GM18505 (cell line): ENCODE measurements at regions not wholly inside any gene's neighbourhood (a gene's known extent, or its start where the extent isn't known, plus 50 kb on each side); places are given as distances from the start of the nearest gene placed in this dataset.

Experiments used
- ATAC-seq: cut with Tn5 transposase; IDR thresholded peaks from one replicate; pipeline ENCODE4 v1.9.1; 2021; ENCODE audit not compliant: unreplicated experiment
- POLR2A ChIP-seq: IDR thresholded peaks from 4 replicates; pipeline ENCODE4 v1.6.1; 2011; ENCODE audit warnings: borderline replicate concordance; ENCODE audit not compliant: insufficient read depth, insufficient read length; ENCODE audit errors: extremely low read depth

GRCh38 chr6:11368264-11368663 is 135.8 kb upstream of the NEDD9 start:
- TF ChIP-seq POLR2A = no peak
- no peak for ATAC-seq

- ATAC-seq = no peak
- no peak for TF ChIP-seq POLR2A
Observed at GRCh38 chr6:11367638-11368199, 135.3 kb upstream of the NEDD9 start.

GRCh38 chr6:11366934-11367637 is 134.6 kb upstream of the NEDD9 start:
- TF ChIP-seq POLR2A = peak; percentile 20
- ATAC-seq = no peak

GRCh38 chr6:11366183-11366933 is 133.9 kb upstream of the NEDD9 start:
- peak; percentile 33 for TF ChIP-seq POLR2A
- peak; percentile 59 for ATAC-seq

- ATAC-seq = no peak
Observed at GRCh38 chr6:11364971-11365397, 132.5 kb upstream of the NEDD9 start.

GRCh38 chr6:11363881-11364576 is 131.6 kb upstream of the NEDD9 start:
- no peak for ATAC-seq
- TF ChIP-seq POLR2A = no peak

More at GRCh38 chr6:11364971-11365397, 132.5 kb upstream of the NEDD9 start:
- TF ChIP-seq POLR2A = no peak

GRCh38 chr6:11362564-11362963 is 130.1 kb upstream of the NEDD9 start:
- TF ChIP-seq POLR2A = no peak

GRCh38 chr6:11358904-11359830 is 126.7 kb upstream of the NEDD9 start:
- no peak for ATAC-seq
- TF ChIP-seq POLR2A = no peak

More at GRCh38 chr6:11362564-11362963, 130.1 kb upstream of the NEDD9 start:
- no peak for ATAC-seq

- ATAC-seq = no peak
- TF ChIP-seq POLR2A = no peak
Observed at GRCh38 chr6:11357285-11357684, 124.8 kb upstream of the NEDD9 start.

GRCh38 chr6:11356404-11357155 is 124.1 kb upstream of the NEDD9 start:
- no peak for ATAC-seq
- no peak for TF ChIP-seq POLR2A

- no peak for ATAC-seq
- TF ChIP-seq POLR2A = no peak
Observed at GRCh38 chr6:11353921-11354389, 121.5 kb upstream of the NEDD9 start.
